GM19328 (cell line): ENCODE measurements at regions not wholly inside any gene's neighbourhood (a gene's known extent, or its start where the extent isn't known, plus 50 kb on each side); places are given as distances from the start of the nearest gene placed in this dataset.
"Not testable (repeated sequence)": the region's sequence is repeated elsewhere in the genome, so short reads cannot be mapped to it uniquely, and the experiment has no call there.

Experiments
- ATAC-seq: cut with Tn5 transposase; IDR thresholded peaks from one replicate; pipeline ENCODE4 v1.9.1; 2021; ENCODE audit warnings: mild to moderate bottlenecking, moderate library complexity; ENCODE audit not compliant: unreplicated experiment

DNA sequence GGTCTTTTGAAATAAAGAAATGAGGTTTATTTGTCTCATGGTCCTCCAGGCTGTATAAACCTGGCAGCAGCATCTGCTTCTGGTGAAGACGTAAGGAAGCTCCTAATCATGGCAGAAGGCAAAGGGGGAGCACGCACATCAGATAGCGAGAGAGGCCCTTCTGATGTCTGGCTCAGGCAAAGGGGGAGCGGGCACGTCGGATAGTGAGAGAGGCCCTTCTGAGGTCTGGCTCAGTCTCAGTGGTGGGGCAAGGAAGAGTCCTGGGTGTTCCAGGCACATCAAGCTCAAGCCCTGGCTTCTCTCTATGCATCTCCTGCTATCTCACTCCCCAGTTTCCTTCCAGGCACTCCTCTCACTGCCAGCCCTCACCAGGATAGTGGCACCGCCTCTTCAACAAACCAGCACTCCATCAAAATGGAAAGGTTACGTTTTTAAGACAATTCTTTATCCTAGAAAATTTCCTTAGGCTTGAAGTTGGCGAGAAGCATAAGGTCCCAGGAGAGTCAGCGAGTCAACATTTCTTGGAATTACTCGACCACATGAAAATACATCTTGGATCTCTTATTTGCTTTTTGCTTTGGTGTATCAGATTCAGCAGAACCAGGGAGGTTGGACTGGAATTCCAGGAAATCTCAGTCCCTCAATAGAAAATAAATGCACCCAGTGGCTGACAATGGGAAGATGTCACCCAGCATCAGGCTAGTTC is 189.6 kb upstream of the TMEM132C start:
- no peak for ATAC-seq

DNA sequence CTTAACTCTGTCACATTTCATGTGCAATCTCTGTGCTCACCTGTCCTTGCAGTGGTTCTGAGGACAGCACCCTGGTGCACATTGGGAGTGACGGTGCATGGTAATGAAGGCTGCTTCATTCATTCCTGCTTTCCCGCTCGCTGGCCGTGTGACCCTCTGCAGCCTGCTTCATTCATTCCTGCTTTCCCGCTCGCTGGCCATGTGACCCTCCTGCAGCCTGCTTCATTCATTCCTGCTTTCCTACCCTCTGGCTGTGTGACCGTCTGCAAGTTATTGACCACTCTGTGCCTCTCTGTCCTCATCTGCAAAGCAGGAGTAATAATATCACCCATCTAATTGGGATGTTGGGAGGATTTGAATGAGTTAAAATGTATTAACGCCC is 189.1 kb upstream of the TMEM132C start:
- no peak for ATAC-seq

DNA sequence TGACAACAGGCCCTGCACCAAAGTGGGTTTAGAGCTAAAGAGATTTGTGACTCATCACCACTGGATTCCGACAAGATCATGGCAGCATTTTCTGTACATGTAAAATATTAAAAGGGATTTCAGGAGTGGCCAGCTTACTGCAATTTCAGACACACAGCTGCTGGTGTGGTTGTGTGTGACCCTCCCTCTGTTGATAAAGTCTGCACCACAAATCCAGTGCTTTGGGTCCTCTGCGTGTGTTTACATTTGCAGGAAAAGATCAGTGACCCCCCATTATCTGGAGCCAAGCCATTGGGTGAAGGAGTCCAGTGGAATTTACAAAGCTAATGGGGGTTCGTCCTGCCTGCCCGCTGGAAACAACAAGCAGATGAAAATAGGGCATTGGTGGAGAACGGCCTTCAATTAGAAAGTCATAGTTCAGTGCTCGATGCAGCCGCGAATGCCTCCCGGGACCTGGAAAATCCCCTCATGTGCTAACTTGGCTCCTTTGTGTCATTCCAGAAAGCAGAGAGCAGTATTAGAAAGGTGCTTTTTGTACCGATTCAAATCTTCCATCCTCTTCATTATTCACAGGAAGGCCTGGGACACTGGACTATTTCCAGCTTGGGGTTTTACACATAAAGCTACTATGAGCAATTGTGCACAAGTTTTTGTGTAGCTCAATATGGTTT is 188.5 kb upstream of the TMEM132C start:
- ATAC-seq, result no peak

DNA sequence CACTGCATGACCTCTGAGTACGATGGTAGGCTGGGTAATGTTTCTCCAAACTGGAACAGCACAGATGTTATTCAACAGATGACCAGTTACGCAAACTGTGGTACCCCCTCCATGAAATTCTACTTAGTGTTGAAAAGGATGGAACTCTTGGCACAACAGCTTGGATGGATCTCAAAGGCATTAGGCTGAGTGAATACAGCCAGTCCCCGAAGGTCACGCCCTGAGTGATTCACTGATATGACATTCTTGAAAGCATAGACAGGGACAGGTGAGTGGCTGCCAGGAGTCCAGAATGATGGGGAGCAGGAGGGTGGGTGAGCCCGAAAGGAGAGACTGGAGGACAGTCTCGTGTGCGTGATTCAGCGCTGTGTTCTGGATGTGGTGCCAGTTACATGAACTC is 187.5 kb upstream of the TMEM132C start:
- no peak for ATAC-seq

DNA sequence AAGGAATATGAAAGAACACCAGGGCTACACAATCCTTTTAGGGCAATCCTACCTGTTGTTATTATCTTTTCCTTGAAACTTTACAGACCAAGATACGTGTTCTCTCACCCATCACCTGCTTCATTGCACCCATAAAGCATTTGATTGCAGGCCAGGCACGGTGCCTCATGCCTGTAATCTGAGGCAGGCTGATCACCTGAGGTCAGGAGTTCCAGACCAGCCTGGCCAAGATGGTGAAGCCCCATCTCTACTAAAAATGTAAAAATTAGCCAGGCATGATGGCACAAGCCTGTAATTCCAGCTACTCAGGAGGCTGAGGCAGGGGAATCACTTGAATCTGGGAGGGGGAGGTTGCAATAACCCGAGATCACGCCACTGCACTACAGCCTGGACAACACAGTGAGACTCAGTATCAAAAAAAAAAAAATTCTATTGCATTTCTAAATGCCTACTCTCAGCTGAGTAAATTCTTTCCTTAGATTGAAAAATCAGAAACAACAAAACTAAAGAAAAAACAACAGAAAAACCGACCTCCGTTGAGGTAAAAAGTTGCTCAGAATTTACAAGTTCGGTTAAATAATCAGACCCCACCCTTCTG is 183.7 kb upstream of the TMEM132C start:
- no peak for ATAC-seq

DNA sequence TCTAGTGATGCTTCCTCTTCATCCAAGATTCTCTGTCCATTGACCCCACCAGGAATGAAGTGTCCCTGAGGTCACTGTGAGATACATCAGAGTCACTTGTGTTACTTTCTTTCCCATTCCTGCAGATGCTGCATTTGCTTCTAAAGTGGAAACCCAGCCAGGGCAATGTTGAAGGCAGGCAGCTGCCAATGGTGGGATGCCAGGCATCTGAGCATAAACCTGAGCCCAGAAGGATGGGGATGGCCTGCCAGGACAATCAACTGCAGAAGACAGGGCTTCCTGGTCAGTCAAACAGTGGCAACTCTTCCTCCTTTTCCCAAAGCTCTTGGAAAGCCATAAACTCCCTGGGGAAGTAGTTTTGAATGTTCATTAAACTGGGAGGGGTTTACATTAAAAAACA is 178.0 kb upstream of the TMEM132C start:
- ATAC-seq, result no peak

DNA sequence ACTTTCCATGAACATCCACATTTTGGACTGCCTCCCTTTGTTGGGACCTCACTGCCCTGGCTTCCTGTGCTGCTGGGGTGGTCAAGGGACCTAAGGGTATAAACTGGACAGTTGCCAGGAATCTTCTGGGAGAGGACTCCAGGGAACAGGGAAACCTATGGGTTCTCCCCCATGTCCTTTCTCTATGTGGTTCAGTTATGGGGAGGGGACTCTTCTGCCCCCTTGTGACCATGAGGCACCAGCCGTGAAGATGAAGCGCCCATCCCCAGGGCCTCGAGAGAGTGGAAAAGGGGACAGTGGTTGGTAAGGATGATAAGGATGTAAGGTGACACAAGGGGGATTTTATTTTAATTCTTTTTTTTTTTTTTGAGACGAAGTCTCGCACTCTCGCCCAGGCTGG is 177.0 kb upstream of the TMEM132C start:
- ATAC-seq, result no peak

DNA sequence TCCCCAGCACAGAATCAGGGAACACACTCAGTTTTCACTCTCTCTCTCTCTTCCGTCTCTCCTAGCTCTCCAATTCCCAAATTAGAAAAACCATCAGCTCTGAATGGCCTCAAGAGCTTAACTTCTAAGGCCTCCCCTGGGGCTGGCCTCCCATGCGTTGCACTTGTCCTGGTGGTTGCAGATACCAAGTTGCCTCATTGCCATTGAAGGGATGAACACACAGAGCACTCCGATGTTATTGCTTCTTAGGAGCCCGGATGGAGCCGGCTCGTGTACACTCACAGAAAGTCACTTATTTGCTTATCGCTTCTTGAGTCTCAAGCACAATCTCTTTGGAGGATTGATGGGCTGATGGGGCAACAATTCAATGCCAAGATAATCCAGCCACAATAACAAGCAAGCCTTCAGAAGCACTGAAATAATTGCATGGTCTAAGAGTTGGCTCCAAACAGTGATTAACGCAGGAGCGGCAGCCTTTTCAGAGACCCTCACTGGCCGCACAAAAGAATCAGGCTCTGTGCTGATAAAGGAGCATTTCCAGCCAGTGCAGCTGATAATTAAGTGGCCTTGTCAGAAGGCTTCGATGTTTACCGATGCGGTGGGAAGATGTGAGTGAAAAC is 175.8 kb upstream of the TMEM132C start:
- no peak for ATAC-seq

DNA sequence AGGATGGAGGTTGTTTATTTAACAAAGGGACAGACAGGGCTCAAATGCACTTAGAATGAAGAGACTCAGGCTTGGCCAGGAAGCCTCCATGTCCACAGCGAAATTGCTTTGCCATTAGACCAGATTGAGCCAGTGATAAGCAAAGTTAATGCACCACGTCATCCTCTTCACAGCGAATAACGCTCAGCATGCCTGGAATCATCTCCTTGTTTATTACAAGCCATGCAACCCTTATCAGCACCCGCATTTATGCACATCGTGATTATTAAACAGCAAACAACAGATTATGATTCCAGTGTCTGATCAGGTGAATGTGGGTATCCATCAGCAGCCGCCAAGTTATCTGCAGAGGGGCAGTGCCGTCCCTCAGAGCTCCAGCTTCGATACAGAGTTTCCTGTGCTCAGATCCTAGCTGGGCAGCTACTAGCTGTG is 175.0 kb upstream of the TMEM132C start:
- no peak for ATAC-seq

DNA sequence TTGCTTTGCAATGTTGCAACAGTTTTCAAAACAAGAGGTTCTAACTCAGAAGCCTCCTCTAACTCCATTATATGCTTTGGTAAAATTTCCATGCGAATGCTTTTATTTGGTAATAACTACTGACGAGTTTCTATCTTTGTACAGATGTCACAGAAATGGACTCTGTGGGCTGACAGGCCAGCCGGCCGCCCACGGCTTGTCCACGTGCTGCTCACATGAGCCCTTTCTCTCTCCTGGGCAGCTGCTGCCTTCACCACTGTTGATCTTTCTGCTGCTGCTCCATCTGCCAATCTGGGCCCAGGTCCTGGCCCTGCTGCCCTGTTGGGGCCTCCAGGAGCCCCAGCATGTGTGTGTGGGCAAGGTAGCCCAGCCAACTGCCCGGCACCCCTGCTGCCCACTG is 168.2 kb upstream of the TMEM132C start:
- no peak for ATAC-seq

DNA sequence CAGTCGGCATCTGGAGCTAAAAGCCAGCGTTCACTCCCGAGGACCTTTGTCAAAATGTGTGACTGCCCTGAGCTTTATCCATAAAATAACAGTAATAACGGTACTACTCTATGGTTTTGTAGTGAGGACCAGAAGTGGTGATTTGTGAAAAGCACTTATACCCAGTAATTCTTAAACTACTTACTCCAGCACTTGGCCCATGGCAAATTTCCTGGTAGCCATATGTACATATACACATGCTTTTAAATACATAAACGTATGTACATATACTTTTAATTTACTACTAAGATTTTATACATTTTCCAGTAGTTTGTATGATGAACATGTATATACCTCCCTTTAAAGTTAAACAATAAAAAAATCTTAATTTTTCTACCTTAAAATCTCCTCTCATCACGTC is 163.8 kb upstream of the TMEM132C start:
- ATAC-seq, result no peak

DNA sequence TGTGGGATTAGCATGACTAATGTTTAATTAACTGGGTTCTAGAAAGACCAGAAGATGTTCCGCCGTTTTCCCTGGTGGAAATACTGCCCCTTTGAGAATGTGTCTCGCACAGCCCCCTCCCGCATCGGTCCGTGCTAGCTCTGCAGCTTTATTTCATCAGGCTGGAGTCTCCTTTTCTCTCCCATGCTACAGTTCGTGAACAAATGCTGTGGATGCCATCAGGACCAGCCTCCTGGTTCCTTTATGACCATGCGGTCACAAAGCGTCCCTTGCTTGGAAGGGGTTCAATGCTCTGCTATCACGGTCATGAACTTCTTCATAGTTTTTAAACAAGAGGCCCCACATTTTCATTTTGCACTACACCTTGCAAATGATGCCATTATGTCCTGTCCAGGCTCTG is 157.7 kb upstream of the TMEM132C start:
- ATAC-seq, result no peak

DNA sequence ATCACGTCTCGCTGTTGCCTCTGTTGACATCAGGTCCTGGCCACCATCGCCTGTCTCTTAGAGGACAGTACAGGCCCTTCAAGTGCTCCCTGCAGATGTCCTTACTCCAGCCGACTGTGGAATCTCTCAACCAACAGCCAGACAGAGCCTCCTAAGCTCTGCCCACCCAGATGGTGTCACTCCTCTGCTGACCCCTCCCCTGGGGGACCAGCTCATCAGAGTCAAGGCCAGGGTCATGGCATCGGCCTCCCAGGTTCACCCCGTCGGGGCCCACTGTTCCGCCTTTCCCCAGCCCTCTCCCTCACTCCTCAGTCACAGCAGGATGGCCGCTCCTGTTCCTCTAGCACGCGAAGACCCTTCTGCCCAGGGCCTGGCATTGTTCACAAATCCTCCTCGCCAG is 157.3 kb upstream of the TMEM132C start:
- no peak for ATAC-seq

DNA sequence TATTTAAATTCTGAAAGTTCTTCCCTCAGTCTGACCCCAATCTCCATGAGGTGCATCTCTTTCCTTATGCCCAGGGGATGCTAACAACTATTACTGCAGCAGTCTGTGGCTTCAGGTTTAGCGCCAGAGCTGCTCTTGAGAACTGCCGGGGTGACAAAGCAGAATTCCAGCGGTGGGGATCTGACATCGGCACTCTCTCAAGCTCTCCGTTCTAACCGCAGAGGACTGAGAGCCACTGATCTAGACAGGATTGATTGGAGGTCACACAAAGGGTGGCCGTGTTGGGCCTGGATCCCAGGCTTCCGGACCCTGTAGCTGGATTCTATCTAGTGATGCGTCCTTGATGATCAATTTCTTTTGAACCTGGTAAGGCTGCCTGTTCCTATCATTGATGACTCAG is 155.6 kb upstream of the TMEM132C start:
- ATAC-seq, result no peak

DNA sequence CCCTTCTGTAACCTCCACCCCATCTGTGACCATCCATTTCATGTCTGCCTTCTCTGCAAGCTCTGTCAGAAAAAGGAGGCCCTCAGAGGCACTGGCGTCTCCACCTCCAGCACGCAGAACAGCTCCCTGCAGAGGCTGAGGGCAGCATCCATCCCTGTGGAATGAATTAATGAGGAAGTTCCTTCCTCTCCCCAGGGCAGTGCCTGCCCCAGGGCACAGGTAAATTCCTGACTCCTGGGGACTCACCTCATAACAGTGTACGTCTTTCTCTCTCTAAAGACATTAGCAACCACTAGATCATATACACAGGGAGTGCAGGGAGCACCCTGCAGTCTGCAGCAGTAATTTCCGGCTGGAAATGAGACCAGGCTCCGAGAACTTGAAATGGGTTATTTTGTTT is 155.0 kb upstream of the TMEM132C start:
- no peak for ATAC-seq

DNA sequence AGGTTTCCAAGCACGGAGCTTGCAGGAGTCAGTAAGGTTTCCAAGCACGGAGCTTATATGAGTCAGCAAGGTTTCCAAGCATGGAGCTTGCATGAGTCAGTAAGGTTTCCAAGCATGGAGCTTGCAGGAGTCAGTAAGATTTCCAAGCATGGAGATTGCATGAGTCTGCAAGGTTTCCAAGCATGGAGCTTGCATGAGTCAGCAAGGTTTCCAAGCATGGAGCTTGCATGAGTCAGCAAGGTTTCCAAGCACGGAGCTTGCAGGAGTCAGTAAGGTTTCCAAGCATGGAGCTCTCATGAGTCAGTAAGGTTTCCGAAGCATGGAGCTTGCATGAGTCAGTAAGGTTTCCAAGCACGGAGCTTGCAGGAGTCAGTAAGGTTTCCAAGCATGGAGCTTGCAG is 153.7 kb upstream of the TMEM132C start:
- ATAC-seq, result not testable (repeated sequence)

DNA sequence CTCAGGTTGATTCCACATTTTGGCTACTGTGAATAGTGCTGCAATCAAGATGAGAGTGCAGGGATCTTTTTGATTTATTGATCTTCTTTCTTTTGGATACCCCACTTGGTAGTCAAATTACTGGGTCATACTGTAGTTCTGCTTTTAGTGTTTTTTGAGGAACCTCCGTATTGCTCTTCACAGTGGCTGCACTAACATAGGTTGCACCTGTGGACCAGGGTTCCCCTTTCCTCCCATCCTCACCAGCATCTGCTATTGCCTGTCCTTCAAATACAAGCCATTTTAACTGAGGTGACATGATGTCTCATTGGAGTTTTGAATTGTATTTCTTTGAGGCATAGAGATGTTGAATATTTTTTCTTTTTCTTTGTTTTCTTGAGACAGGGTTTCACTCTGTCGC is 152.5 kb upstream of the TMEM132C start:
- ATAC-seq, result no peak

DNA sequence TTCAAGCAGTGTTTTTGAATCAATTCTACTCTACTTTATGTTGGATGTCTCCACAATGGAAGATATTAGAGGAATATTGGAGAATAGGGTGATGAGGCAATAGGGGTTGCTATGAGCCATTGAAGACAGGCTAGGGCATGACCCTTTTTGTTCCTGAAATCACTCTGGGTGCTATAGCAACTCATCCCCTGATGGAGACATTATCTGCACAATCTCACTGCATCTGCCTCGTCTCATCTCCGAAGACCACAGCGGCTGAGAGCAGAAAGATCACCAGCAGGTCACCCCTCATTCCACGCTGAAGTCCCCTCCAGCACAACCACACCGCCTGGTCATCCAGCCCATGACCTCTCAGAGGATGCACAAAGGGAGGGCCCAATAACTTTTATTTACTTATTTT is 150.4 kb upstream of the TMEM132C start:
- no peak for ATAC-seq

DNA sequence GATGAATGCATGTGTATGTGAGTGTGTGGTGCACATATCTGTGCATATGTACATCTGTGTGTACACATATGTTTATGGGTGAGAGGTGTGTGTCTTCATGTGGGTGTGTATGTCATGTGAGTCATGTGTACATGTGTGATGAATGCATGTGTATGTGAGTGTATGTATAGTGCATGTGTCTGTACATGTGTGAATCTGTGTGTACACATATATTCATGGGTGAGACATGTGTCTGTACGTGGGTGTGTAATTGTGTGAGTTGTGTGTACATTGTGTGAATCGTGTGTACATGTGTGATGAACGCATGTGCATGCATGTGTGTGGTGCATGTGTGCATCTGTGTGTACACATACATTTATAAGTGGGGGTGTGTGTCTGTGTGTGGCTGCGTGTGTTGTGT is 146.9 kb upstream of the TMEM132C start:
- no peak for ATAC-seq

DNA sequence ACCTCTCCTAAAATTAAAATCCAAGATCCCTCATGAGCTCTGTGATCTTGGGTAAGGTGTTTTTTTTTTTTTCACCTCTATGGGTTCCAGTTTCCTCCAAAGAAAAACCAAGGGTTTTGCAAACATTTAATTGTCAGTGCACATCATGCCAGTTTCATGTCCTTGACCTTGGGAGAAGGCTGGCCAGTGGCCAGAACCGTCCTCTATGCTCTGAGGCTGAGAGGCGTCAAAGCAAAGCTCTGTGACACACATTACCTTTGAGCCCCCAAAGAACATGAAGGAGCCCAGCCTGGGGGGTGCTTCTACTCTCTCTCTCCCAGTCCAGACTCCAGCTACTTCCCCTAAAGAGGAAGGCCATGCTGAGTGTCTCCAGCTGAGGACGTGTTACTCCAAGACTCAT is 145.5 kb upstream of the TMEM132C start:
- no peak for ATAC-seq

DNA sequence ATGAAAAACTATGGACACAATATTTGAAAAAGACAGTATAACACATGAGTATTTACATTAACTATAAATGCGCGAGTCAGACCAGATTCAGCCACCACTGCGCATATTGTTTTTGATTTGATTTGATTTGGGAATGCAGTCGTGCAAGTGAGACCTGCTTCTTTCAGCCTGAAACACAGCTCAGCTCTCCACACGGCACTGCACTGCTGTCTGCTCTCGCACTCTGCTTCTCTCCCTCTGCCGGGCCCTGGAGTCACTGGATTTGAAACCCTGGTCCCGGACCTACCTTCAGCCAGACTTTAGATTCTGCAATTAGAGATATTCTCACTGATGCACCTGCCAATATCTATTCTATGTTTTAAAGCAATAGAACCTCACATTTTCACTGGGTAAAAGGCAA is 143.9 kb upstream of the TMEM132C start:
- ATAC-seq, result no peak

DNA sequence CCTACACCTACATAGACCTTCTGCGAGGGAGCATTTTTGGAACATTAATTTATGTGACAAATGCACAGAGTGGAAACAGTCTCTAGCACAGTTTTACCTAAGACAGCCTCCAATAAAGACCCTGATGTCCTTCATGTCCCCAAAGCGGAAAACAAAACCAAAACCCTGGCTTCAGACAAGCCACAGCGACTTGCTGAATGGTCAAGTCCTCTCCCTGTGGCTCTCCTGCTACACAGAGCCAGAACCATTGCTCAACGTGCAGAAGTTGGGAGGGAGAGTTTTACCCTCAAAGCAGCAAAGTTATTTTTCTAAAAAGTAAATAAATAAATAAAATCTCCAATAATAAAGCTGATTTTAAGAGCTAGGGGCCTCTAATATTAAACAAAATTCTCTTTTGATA is 135.0 kb upstream of the TMEM132C start:
- no peak for ATAC-seq
